ENCODE measurements at regions not wholly inside any gene's neighbourhood (a gene's known extent, or its start where the extent isn't known, plus 50 kb on each side); places are given as distances from the start of the nearest gene placed in this dataset.

DNA sequence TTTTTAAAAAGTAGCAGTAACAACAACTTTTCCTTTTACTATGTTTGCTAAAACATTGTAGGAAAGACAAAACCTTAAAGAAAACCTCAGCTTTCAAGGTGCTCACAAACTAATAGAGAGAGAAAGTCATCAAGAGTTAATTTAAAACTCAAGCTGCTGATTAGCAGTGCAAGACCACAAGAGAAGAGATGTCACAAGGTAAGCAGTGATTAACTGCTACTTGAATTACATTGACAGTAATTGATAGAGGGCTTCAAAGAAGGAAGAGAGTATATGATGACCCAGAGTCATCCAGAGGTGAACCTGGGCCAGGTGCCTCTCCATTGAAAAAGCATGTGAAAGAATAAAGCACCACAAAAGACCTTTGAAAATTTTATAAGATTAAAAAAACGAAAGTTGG lies 939.6 kb upstream of the CNTNAP5 start (continued):
- TF ChIP-seq NCOA6 (IDR thresholded peaks at IDR 0.05) (no peak), KLF16 (IDR thresholded peaks at IDR 0.05) (no peak), NR1H2 (CRISPR knock-in tag; IDR thresholded peaks at IDR 0.05) (no peak)

DNA sequence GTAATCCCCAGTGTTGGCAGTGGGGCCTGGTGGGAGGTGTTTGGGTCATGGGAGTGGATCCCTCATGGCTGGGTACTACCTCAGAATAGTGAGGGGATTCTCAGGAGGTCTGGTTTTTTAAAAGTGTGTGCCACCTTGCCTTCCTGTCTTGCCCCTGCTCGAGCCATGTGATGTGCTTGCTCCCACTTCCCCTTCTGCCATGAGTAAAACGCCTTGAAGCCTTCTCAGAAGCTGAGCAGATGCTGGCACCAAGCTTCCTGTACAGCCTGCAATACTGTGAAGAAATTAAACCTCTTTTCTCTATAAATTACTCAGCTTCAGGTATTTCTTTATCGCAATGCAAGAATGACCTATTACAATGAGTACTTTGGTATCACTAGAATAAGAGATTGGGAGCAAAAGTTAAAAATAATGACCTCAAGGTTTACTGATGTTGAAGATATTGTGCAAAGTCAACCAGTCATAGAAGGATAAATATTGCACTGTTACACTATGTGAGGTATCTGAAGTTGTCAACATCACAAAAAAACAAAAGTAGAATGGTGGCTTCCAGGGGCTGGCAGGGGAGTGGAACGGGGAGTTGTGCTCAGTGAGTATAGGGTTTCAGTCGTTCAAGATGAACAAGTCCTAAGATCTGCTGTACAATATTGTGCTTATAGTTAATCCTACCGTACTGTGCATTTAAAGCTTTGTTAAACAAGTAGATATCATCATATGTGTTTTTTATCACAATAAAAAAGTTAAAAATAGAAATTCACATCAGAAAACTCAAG lies 938.3 kb upstream of the CNTNAP5 start:
- no peak overlapping the region for H3K4me3 ChIP-seq
- no peaks in the 10 kb centered on the region for H3K79me2 ChIP-seq (ENCODE audit: control insufficient read depth, insufficient read depth, low read length)
- no peak overlapping the region for H3K4me2 ChIP-seq (ENCODE audit: insufficient read depth, low read length)
- in situ Hi-C loops (cut with MboI) (no loop called here), intact Hi-C loops (cut with micrococcal nuclease) (no loop called here)
- ChIA-PET POLR2A (no interaction called here), CTCF (ENCODE audit: low intra/inter-chr PET ratio) (no interaction called here)
- DNase-seq (ENCODE audit: extremely low read depth in 1 of 4, low spot score in 3 of 4) (no peak), ATAC-seq (no peak), FAIRE-seq (no peak)
- H3K9me3 ChIP-seq (replicated peaks; ENCODE audit: control insufficient read depth, insufficient read depth, low read depth, low read length) = no peaks in the 10 kb centered on the region
- H3K4me1 ChIP-seq (replicated peaks in 1 of 2; ENCODE audit: control insufficient read depth in 2 of 2, insufficient read depth in 2 of 2, low read length in 2 of 2) = no peaks in the 10 kb centered on the region
- no peak overlapping the region for H2AFZ ChIP-seq (ENCODE audit: low read depth, low read length)
- no peak overlapping the region for H3K9ac ChIP-seq (ENCODE audit: insufficient read depth in 1 of 2, low read depth in 2 of 2, low read length in 2 of 2)
- no TSS peak for BruUV-seq (replicated peaks)
- H3K27me3 ChIP-seq (ENCODE audit: control insufficient read depth in 2 of 2, insufficient read depth in 2 of 2, low read length in 2 of 2) = no peaks in the 10 kb centered on the region
- TF ChIP-seq SMAD1 (IDR thresholded peaks at IDR 0.05; ENCODE audit: low read depth, low read length, partially characterized antibody) (no peak), ASH1L (IDR thresholded peaks at IDR 0.05; ENCODE audit: borderline replicate concordance, low read depth, partially characterized antibody) (no peak), ARID1B (IDR thresholded peaks at IDR 0.05) (no peak)
- no peaks in the 10 kb centered on the region for H3K36me3 ChIP-seq (ENCODE audit: control insufficient read depth, insufficient read depth, low read length)
- no peak overlapping the region for H3K27ac ChIP-seq (ENCODE audit: extremely low read depth, low read depth, low read length)
- WGBS (ENCODE audit: insufficient coverage, low coverage, missing lambda C conversion rate) = 0% methylated on average over 6 of the region's 6 CpGs
- no peaks in the 10 kb centered on the region for H4K20me1 ChIP-seq (replicated peaks; ENCODE audit: control insufficient read depth, insufficient read depth, low read length)
- H3K9me1 ChIP-seq (ENCODE audit: control insufficient read depth, insufficient read depth, low read length) = no peaks in the 10 kb centered on the region
